Immature natural killer cell (primary cell): ENCODE measurements at regions not wholly inside any gene's neighbourhood (a gene's known extent, or its start where the extent isn't known, plus 50 kb on each side); places are given as distances from the start of the nearest gene placed in this dataset.
"Not testable (repeated sequence)": the region's sequence is repeated elsewhere in the genome, so short reads cannot be mapped to it uniquely, and the experiment has no call there.

Experiments
- DNase-seq, 3 donors: peaks; one replicate each; pipeline ENCODE4 v3.0.0; 2022; ENCODE audit warnings: mixed read lengths in 1 of 3
- H3K27ac Mint-ChIP-seq, 6 donors: one replicate each; pipeline ENCODE4 v1.8.0; 2020; ENCODE audit warnings: mixed read lengths in 6 of 6, mild to moderate bottlenecking in 5 of 6, inconsistent platforms in 4 of 6, moderate library complexity in 3 of 6
- H3K27me3 Mint-ChIP-seq, 3 donors: one replicate each; pipeline ENCODE4 v1.8.0; 2020 to 2021; ENCODE audit warnings: low read depth in 3 of 3, mild to moderate bottlenecking in 3 of 3, mixed read lengths in 3 of 3, moderate library complexity in 3 of 3, inconsistent platforms in 1 of 3
- H3K36me3 Mint-ChIP-seq, 3 donors: one replicate each; pipeline ENCODE4 v1.8.0; 2020; ENCODE audit warnings: mixed read lengths in 3 of 3, inconsistent platforms in 2 of 3, mild to moderate bottlenecking in 2 of 3
- H3K4me1 Mint-ChIP-seq, 2 donors: one replicate each; pipeline ENCODE4 v1.8.0; 2020; ENCODE audit warnings: inconsistent platforms in 2 of 2, mild to moderate bottlenecking in 2 of 2, mixed read lengths in 2 of 2, moderate library complexity in 1 of 2
- H3K4me3 Mint-ChIP-seq, 5 donors: one replicate each; pipeline ENCODE4 v1.8.0; 2020; ENCODE audit warnings: mild to moderate bottlenecking in 5 of 5, mixed read lengths in 5 of 5, inconsistent platforms in 3 of 5, moderate library complexity in 3 of 5
- H3K9me3 Mint-ChIP-seq, 6 donors: one replicate each; pipeline ENCODE4 v1.8.0; 2020; ENCODE audit warnings: mild to moderate bottlenecking in 6 of 6, mixed read lengths in 6 of 6, inconsistent platforms in 4 of 6, moderate library complexity in 3 of 6

DNA sequence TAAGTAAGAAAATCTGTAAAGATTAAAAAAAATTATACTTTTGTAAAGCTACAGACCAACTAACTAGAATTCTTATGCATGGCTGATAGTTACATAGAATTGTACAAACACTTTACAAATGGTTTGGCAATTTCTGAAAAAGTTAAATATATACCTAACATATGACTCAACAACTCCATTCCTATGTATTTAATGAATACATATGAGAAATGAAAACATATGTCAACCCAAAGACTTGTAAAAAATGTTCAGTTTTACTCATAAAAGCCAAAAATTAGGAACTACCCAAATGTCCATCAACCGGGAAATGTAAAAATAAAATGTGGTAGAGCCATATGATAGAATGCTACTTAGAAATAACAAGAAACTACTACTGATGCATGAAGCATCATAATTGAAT, 152.6 kb upstream of the NRG3 start:
- Mint-ChIP-seq H3K27me3 (peaks cover 0 to 5% (median 0%) of the 10 kb centered on the region in 3 donors), H3K27ac (no peak overlapping the region), H3K36me3 (no peaks in the 10 kb centered on the region), H3K4me1 (peaks cover 0 to 11% of the 10 kb centered on the region in 2 donors), H3K9me3 (peaks cover 0 to 20% (median 9%) of the 10 kb centered on the region in 6 donors), H3K4me3 (no peak overlapping the region)
- DNase-seq, result no peak

DNA sequence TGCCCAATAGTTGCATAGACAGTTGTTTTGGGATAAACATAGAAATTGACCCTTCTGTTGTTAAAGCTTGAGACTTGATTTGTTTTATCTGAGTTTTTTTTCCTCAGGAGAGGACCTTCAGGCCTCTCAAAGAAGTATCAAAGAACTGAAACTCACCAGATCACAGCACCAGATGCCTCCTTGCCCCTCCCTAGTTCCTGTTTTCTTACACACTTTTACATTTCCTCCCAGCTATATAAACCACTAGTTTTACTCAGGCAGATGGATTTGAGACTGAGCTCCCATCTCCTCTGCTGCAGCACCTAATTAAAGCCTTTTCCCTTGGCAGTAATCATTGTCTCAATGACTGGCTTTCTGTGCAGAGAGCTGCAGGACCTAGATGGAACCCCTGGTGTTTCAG, 150.6 kb upstream of the NRG3 start:
- Mint-ChIP-seq H3K9me3 (peaks cover 0 to 22% (median 8%) of the 10 kb centered on the region in 6 donors), H3K4me3 (no peak overlapping the region), H3K27me3 (peaks cover 0 to 4% (median 0%) of the 10 kb centered on the region in 3 donors), H3K27ac (no peak overlapping the region), H3K4me1 (peaks cover 0 to 11% of the 10 kb centered on the region in 2 donors), H3K36me3 (no peaks in the 10 kb centered on the region)
- DNase-seq, result no peak

DNA sequence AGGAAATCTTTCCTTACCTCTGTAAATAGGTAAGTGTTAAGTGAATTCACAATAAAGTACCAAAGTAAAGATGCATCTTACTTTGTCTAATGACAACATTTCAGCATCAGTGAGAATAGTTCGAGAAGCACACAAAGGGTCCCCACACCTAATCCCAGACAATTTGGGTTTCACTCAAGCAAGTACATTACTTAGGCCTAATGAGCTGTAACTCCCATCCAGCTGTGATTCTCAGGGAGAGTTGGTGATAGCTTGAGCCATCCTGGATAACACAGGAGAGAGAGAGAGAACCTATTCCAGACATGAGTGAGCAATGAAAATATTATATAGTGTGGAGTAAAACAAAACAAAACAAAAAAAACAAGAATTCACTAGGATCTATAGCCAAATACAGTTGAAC, 149.1 kb upstream of the NRG3 start:
- peaks cover 0 to 11% of the 10 kb centered on the region in 2 donors for H3K4me1 Mint-ChIP-seq
- H3K27me3 Mint-ChIP-seq, result peaks cover 0 to 4% (median 0%) of the 10 kb centered on the region in 3 donors
- peaks cover 0 to 20% (median 7%) of the 10 kb centered on the region in 6 donors for H3K9me3 Mint-ChIP-seq
- no peak for DNase-seq
- no peak overlapping the region for H3K4me3 Mint-ChIP-seq
- no peaks in the 10 kb centered on the region for H3K36me3 Mint-ChIP-seq
- H3K27ac Mint-ChIP-seq, result no peak overlapping the region

DNA sequence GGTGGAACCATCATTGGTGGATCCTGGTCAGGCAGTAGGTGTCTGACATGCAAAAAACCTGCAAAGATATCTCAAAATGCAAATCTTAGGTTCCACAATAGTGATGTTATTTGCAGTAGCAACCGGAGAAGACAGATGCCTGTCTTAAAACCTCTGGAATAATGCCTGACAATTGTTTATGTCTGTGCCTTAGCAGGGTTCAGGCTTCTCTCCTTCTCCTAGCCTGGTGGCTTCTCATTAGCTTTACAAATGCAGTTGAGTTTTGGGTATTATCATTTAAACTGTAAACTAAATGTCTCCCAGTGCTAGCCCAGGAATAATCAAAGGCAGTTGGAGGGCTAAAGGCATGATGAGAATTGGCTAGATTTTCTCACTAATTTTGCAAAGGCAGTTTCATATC, 146.3 kb upstream of the NRG3 start:
- H3K27me3 Mint-ChIP-seq, result peaks cover 0 to 4% (median 0%) of the 10 kb centered on the region in 3 donors
- H3K4me1 Mint-ChIP-seq, result peaks cover 0 to 11% of the 10 kb centered on the region in 2 donors
- DNase-seq, result no peak

DNA sequence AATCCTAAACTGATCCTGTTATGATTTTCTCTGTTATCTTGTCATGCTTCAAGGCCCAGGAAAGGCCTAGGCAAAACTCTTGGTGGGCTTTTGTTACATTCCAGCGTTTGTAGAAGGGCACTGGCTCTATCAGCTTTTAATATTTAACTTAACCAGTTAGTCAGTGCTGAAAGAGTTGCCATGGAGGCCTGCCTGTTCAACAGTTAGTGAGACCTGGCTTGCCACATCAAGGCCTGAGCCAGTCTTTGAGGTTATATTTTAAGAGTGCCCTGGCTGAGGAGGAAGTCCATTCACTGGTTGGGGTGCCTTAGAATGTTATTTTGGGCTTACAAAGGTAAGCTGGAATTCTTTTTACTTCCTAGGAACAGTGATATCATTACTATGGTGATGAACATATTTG, 144.1 kb upstream of the NRG3 start:
- Mint-ChIP-seq H3K27me3 (peaks cover 0 to 3% (median 0%) of the 10 kb centered on the region in 3 donors), H3K9me3 (peaks cover 2 to 24% (median 12%) of the 10 kb centered on the region in 6 donors), H3K27ac (no peak overlapping the region), H3K36me3 (no peaks in the 10 kb centered on the region), H3K4me1 (no peaks in the 10 kb centered on the region), H3K4me3 (no peak overlapping the region)
- no peak for DNase-seq

More for the DNA sequence above, 146.3 kb upstream of the NRG3 start:
- no peaks in the 10 kb centered on the region for H3K36me3 Mint-ChIP-seq
- no peak overlapping the region for H3K4me3 Mint-ChIP-seq
- no peak overlapping the region for H3K27ac Mint-ChIP-seq
- peaks cover 0 to 23% (median 11%) of the 10 kb centered on the region in 6 donors for H3K9me3 Mint-ChIP-seq

DNA sequence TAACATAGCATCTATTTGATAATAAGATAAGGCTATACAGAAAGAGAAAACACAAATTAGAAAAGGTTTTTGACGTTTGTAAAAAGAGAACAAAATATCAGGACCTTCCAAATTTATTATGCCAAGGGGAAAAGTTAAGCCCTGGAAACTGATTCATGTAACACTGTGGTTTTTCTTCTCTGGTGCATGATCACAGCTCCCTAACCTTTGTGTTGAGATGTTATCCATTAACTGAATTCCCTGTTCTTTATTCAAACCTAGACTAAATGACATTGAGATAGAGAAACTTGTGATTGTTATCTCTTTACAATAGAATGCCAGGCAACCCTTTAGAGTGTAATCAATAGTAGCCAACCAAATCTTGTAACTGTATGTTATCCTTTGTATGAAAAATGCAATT, 141.5 kb upstream of the NRG3 start:
- Mint-ChIP-seq H3K4me3 (no peak overlapping the region), H3K9me3 (peaks cover 6 to 30% (median 20%) of the 10 kb centered on the region in 6 donors), H3K36me3 (no peaks in the 10 kb centered on the region), H3K27ac (no peak overlapping the region), H3K27me3 (peaks cover 0 to 2% (median 1%) of the 10 kb centered on the region in 3 donors), H3K4me1 (no peaks in the 10 kb centered on the region)
- DNase-seq, result no peak

DNA sequence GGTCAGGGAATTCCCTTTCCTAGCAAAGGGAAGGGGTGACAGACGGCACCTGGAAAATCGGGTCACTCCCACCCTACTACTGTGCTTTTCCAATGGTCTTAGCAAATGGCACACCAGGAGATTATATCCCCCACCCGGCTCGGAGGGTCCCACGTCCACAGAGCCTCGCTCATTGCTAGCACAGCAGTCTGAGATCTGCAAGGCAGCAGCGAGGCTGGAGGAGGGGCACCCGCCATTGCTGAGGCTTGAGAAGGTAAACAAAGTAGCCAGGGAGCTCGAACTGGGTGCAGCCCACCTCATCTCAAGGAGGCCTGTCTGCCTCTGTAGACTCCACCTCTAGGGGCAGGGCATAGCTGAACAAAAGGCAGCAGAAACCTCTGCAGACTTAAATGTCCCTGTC, 139.8 kb upstream of the NRG3 start:
- not testable (repeated sequence) for H3K4me3 Mint-ChIP-seq, DNase-seq, H3K27me3 Mint-ChIP-seq, H3K27ac Mint-ChIP-seq, H3K4me1 Mint-ChIP-seq, H3K36me3 Mint-ChIP-seq
- peaks cover 9 to 36% (median 23%) of the 10 kb centered on the region in 6 donors for H3K9me3 Mint-ChIP-seq

DNA sequence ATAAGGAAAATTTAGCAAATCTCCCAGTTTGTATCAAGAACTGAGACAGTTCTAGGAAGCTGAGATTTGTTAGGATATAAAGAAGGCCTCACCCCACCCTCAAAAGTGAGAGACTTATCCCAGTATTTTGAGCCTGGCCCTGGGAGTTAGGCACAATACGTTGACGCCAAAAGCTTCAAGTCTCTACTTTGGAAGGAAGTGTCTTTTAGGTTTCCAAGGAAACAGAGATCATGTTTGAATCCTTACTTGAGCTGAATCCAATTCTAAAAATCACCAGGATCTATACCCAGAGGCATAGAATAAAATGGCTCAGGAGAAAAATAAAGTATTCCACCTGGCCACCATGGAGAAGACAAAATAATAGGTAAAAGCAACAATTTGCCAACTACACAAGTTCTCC, 115.9 kb upstream of the NRG3 start:
- H3K27ac Mint-ChIP-seq, result no peak overlapping the region
- H3K27me3 Mint-ChIP-seq, result no peaks in the 10 kb centered on the region
- no peak for DNase-seq
- no peak overlapping the region for H3K4me3 Mint-ChIP-seq
- peaks cover 3 to 41% (median 11%) of the 10 kb centered on the region in 6 donors for H3K9me3 Mint-ChIP-seq
- no peaks in the 10 kb centered on the region for H3K4me1 Mint-ChIP-seq
- H3K36me3 Mint-ChIP-seq, result no peaks in the 10 kb centered on the region

DNA sequence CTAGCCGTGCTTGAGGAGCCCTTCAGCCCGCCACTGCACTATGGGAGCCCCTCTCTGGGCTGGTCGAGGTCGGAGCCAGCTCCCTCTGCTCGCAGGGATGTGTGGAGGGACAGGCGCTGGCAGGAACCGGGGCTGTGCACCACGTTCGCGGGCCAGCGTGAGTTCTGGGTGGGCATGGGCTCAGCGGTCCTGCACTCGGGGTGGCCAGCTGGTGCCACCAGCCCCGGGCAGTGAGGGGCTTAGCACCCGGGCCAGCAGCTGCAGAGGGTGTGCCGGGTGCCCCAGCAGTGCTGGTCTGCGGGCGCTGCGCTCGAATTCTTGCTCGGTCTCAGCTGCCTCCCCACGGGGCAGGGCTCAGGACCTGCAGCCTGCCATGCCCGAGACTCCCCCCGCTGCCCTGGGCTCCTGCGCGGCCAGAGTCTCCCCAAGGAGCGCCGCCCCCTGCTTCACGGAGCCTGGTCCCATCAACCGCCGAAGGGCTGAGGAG, 90.8 kb upstream of the NRG3 start:
- no peak overlapping the region for H3K27ac Mint-ChIP-seq
- H3K27me3 Mint-ChIP-seq, result peaks cover 0 to 2% (median 0%) of the 10 kb centered on the region in 3 donors
- peaks cover 6 to 34% (median 13%) of the 10 kb centered on the region in 6 donors for H3K9me3 Mint-ChIP-seq
- no peak overlapping the region for H3K4me3 Mint-ChIP-seq
- no peaks in the 10 kb centered on the region for H3K4me1 Mint-ChIP-seq
- no peak for DNase-seq
- H3K36me3 Mint-ChIP-seq, result no peaks in the 10 kb centered on the region

DNA sequence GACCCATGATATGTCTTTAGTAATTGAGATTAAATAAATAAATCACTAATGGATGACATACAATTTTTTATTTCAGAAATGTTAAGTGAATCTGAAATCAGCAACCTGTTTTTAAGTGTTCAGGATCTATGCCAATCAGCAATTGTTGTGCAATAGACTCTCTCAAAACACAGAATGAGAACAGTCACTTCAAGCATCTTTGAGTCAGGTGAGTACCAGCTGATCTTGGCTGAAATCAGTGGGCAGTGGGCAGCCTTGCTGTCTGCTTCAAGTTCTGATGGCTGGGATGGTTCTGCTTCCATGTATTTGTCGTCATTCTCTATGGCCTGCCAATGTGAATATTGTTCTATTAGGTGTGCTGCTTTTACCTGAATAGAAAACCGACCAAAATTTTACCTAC, 82.3 kb upstream of the NRG3 start:
- H3K4me1 Mint-ChIP-seq, result no peaks in the 10 kb centered on the region
- H3K36me3 Mint-ChIP-seq, result no peaks in the 10 kb centered on the region
- DNase-seq, result no peak
- H3K27ac Mint-ChIP-seq, result no peak overlapping the region
- H3K4me3 Mint-ChIP-seq, result no peak overlapping the region
- H3K27me3 Mint-ChIP-seq, result peaks cover 0 to 2% (median 0%) of the 10 kb centered on the region in 3 donors
- peaks cover 2 to 30% (median 14%) of the 10 kb centered on the region in 6 donors for H3K9me3 Mint-ChIP-seq

DNA sequence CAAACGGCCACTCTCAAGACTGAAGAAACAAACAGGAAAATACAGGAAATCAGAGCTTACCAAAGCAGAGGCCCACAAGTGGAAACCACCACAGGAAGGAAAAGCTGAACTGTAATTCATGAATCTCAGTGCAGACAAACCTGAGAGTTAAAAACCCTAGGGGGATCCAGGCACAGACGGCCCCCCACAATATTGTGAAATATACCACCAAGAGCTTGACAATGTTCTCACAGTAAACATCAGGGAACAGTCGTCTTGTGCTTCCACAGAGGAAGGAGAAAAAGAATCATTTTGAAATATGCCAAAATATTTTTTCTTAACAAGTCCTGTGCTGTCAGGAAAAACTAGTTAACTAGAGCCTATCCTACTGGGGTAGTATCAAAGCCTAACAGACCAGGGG, 68.2 kb upstream of the NRG3 start:
- DNase-seq, result no peak
- Mint-ChIP-seq H3K9me3 (peaks cover 3 to 54% (median 23%) of the 10 kb centered on the region in 6 donors), H3K36me3 (peaks cover 0 to 7% (median 0%) of the 10 kb centered on the region in 3 donors), H3K4me1 (no peaks in the 10 kb centered on the region), H3K4me3 (no peak overlapping the region), H3K27ac (no peak overlapping the region), H3K27me3 (peaks cover 0 to 2% (median 0%) of the 10 kb centered on the region in 3 donors)

DNA sequence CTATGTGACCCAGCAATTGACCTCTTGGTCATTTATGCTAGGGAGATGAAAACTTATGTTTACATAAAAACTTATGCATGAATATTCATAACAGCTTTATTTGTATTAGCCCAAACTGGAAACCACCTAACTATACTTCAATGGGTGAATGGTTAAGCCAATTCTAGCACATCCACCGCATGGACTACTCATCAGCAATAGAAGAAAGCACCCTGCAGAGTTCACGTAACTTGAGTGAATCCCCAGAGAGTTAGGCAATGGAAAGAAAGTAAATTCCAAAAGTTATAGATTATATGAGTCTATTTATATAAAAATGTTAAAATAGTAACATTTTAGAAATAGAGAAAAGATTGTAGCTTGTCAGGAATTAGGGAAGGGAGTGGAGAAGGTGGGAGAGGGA, 60.2 kb upstream of the NRG3 start:
- Mint-ChIP-seq H3K27ac (no peak overlapping the region), H3K4me1 (no peaks in the 10 kb centered on the region), H3K4me3 (no peak overlapping the region), H3K9me3 (peaks cover 3 to 32% (median 9%) of the 10 kb centered on the region in 6 donors), H3K36me3 (no peaks in the 10 kb centered on the region), H3K27me3 (no peaks in the 10 kb centered on the region)
- no peak for DNase-seq

DNA sequence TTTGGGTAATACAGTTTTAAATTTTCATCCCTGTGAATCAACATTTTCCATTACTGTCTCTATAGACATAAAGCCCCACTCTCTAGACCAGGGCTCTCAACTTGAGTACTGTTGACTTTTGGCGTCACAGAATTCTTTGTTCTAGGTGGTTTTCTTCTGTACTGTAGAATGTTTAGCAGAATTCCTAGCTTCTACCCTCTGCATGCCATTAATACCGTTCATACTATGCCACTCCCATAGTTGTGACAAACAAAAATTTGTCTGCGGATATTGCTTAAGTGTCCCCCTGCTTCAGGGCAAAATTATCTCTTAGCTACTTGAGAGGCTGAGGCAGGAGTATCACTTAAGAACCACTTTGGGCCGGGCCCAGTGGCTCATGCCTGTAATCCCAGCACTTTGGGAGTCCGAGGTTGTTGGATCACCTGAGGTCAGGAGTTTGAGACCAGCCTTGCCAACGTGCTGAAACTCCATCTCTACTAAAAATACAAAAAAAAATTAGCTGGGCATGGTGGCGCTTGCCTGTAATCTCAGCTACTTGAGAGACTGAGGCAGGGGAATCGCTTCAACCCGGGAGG, 57.3 kb upstream of the NRG3 start:
- no peaks in the 10 kb centered on the region for H3K4me1 Mint-ChIP-seq
- no peak overlapping the region for H3K4me3 Mint-ChIP-seq
- no peaks in the 10 kb centered on the region for H3K36me3 Mint-ChIP-seq
- no peaks in the 10 kb centered on the region for H3K27me3 Mint-ChIP-seq
- no peak for DNase-seq
- no peak overlapping the region for H3K27ac Mint-ChIP-seq
- peaks cover 2 to 26% (median 11%) of the 10 kb centered on the region in 6 donors for H3K9me3 Mint-ChIP-seq

DNA sequence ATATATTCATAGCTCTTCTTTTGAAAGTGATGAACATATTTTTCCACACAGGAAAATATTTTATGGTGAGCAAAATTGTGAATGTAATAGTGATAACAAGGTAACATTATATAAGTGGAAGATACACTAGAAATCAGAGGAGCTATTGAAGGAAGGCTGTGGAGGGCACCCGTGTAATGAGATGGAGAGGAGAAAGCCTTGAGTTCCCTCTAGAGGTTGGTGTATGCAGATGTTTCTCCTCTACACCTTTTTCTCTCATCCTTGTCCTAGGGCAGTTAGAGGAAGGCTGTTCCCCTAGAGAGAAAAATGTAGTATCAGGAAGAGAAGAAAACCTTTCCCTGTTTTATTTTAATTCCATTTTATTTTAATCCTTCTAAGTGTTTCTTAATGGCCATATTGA, 54.6 kb upstream of the NRG3 start:
- no peaks in the 10 kb centered on the region for H3K36me3 Mint-ChIP-seq
- H3K9me3 Mint-ChIP-seq, result peaks cover 0 to 21% (median 11%) of the 10 kb centered on the region in 6 donors
- H3K27ac Mint-ChIP-seq, result no peak overlapping the region
- no peak for DNase-seq
- H3K27me3 Mint-ChIP-seq, result no peaks in the 10 kb centered on the region
- H3K4me3 Mint-ChIP-seq, result no peak overlapping the region
- H3K4me1 Mint-ChIP-seq, result no peaks in the 10 kb centered on the region
